Activated T-cell treated with anti-CD3 and anti-CD28 coated beads, Interleukin-2, amount 50 U/mL, for 1 hour (primary cell): ENCODE measurements at regions not wholly inside any gene's neighbourhood (a gene's known extent, or its start where the extent isn't known, plus 50 kb on each side); places are given as distances from the start of the nearest gene placed in this dataset.
A peak's percentile ranks its signal among the peaks of the same experiment; 100 is the strongest.

Source experiments
- DNase-seq: peaks from one replicate; pipeline ENCODE4 v3.0.0-alpha.2; 2020

DNA sequence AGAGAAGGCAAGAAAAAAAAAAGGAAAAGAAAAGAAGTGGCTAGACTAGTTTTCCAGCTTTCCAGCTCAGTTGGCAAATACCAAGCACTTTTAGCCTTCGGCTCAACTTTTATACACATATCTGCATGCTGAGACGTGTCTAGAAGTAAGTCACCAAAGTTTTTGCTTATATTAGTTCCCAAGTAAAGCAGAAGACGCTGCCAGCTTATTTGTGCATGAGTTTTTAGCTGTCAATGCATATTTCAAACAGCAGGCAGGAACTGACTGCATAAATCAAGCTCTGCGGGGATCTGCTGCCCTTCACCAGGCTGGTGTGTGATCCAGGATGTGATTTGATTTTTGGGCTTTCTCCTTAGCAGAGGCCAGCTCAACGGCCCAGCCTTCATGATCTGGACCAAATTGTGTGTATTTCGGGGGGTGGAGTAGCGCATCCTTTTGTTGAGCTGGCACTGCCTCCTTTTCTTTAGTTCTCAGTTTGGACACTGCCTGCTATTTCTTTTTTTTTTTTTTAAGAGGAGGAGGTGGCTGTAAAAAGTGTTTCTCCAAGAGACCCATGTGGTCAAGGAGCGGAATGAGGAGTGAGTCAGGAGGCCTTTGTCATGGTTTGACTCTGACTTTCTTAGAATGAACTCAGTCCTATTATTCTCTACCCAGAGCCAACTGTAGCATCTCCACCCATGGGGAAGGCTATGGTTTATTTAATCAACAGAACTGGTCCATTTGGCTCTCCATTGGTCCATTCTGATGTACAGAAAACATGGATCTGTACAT lies 162.6 kb upstream of the XYLT1 start:
- DNase-seq = no peak

GRCh38 chr16:17632667-17633066 lies 161.9 kb upstream of the XYLT1 start:
- no peak for DNase-seq

DNA sequence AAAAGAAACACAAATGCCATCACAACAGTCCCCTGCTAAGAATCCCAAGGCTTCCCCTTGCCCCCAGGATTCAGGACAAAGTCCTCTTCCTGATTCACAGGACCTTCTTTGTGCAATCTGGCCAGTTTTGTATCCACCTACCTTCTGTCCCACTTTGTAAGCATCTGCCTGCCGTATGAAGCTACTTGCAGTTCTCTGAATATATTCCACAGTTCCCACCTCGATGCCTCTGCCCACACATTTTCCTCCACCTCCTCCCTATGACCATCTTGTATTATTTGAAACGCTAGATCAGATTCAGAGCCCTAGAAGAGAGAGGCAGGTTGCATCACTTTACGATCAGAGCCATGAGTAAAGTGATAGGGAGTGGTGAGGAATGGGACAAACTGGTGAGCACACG lies 159.2 kb upstream of the XYLT1 start:
- no peak for DNase-seq

GRCh38 chr16:17628983-17629382 lies 158.2 kb upstream of the XYLT1 start:
- no peak for DNase-seq

GRCh38 chr16:17622366-17622765 lies 151.6 kb upstream of the XYLT1 start:
- no peak for DNase-seq

- no peak for DNase-seq
Measured at GRCh38 chr16:17619261-17619660, 148.5 kb upstream of the XYLT1 start.

- no peak for DNase-seq
Measured at GRCh38 chr16:17617021-17617552, 146.3 kb upstream of the XYLT1 start.

DNA sequence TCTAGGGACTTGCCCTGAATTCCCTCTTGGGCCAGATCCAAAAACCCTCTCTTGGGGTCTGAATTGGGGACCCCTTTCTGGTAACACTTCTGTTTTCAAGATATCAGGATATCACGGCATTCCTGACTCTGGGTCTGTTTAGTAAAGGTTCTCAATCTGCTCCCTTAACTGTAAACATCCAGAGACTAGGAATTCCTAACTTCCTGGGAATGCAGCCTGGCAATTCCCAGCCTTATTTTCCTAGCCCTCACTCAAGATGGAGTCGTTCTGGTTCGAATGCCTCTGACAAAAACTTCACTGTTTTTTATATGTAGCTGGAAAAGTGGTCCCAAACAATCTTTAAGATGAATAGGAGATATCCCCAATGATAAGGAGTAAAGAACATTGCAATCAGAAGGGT lies 141.6 kb upstream of the XYLT1 start:
- DNase-seq = no peak

DNA sequence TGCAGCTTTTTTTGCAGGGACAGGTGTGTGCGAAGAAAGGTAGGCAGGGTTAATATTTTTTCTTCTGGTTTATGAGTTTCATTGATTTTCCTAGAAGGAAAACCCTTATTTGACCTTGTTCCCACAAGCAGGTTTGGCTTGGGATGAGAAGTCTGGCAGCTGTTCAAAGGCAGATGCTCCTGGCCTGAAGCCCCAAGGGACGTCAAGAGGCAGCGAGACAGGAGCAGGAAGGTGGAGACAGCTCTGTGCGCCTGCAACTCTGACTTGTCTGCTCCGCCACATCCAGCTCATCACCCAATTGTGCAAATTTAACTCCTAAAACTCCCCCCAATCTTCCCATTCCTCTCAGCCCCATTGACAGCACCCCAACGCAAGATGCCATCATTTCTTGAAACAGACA lies 136.8 kb upstream of the XYLT1 start:
- DNase-seq = no peak

GRCh38 chr16:17607075-17607509 lies 136.3 kb upstream of the XYLT1 start:
- no peak for DNase-seq

GRCh38 chr16:17606460-17606859 lies 135.7 kb upstream of the XYLT1 start:
- DNase-seq = no peak

GRCh38 chr16:17605784-17606183 lies 135.0 kb upstream of the XYLT1 start:
- DNase-seq = no peak

DNA sequence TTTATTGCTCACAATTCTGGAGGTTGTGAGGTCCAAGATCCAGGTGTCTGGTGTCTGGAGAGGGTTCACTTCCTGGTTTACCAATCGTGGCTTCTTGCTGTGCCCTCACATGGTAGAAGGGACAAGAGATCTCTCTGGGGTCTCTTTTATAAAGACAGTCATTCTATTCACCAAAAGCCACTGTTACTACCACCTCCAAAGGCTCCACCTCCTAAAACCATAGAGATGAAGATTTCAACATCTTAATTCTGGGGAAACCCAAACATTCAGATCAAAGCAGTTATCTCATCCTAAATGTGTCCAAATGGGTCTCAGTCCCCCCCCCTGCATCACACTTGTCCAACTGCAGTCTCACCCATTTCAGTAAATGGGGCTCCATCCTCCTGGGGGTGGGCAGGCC lies 132.9 kb upstream of the XYLT1 start:
- no peak for DNase-seq

GRCh38 chr16:17602678-17603077 lies 131.9 kb upstream of the XYLT1 start:
- DNase-seq = no peak

- no peak for DNase-seq
Measured at GRCh38 chr16:17598968-17599367, 128.2 kb upstream of the XYLT1 start.

DNA sequence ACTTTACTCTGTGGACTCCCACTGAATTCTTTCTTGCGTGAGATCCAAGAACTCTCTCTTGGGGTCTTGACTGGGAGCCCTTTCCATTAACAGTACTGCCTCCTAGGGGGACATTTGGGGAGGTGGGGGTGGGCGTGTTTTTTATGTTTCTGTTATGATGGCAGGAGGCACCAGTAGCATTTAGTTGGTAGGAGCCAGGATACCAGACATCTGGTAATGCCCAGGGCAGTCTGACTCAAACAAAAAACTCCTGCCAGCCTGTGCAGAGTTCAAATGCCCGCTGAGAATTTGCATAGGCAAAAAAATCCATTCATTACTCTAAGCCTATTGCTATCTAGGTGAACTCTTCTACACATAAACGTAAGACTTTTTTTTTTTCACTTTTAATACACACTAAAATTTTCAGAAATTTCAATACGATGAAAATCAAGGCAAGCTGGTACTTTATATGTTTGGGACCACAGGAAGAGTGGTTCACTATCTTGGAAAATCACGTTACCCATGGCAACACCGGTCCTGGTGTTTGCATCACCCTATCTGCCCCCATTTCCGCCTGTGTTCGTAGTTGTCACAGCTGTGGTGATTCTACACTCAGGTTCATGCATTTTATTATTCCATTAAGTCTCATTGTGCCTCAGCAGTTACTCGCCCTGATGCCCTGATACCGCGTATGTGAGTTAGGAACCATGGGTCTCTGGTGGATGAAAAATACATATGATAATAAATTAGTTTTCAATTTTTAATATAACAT lies 121.1 kb upstream of the XYLT1 start:
- no peak for DNase-seq

DNA sequence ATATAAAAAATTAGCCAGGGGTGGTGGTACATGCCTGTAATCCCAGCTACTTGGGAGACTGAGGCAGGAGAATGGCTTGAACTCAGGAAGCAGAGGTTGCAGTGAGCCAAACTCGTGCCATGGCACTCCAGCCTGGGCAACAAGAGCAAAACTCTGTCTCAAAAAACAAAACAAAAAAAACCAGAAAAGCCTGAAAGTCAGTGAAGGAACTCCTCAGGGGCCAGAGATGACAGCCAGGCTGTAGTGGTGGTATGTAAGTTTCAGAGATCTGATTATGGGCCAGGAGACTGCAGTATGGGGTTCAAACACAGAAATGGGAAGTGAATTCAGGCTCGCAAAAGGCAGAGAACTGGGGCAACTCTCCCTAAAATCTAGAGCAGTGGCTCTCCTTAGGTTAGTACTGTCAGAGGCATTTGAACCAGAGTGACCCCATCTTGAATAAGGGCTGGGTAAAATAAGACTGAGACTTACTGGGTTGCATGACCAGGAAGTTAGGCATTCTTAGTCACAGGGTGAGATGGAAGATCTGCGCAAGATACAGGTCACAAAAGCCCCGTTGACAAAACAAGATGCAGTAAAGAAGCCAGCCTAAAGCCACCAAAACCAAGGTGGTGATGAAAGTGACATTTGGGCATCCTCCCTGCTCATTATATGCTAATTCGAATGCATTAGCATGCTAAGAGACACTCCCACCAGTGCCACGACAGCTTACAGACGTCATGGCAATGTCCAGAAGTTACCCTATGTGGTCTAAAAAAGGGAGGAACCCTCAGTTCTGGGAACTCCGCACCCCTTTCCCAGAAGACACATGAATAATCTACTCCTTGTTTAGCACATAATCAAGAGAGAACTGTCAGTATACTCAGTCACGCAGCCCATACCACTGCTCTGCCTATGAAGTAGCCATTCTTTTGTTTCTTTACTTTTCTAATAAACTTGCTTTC lies 120.2 kb upstream of the XYLT1 start:
- DNase-seq = peak; percentile 26

DNA sequence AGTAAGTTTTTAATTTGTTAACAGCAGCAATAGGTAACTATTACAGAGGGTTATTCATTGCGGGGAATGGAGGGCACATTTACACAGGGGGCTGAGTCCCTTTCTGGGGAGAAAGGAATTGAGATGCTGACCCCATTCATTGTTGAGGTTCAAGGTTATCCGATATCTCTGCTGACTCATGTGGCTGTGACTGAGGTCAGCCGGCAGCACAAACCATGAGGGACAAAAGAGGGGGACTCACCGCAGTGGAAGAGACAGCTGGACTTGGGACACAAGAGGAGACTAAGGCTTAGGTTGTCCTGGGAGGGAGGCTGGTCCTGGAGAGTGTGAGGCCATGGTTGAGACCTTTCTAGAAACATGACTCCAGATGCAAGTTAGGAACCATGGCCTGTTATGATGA lies 119.1 kb upstream of the XYLT1 start:
- no peak for DNase-seq

GRCh38 chr16:17585449-17586074 lies 114.8 kb upstream of the XYLT1 start:
- no peak for DNase-seq

- DNase-seq = peak; percentile 38
Measured at GRCh38 chr16:17578981-17579874, 108.5 kb upstream of the XYLT1 start.

DNA sequence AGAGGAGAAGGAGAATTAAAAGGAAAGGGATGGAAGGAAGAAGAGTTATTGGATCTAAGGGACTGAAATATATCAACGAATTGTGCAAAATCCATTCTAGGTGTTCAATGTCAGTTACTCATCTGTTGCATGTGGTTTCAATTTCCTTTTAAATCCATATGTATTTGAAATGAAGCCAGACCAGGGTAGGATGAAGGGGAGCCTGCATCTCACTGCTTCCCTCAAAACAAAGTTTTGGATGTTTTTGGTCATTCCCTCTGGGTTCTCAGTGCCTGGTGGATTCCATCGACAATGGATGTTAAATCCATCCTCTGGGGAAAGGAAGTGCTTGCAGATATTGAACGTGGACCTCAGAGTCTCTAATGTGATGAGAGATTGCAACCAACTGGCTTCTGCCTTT lies 103.5 kb upstream of the XYLT1 start:
- DNase-seq = no peak

DNA sequence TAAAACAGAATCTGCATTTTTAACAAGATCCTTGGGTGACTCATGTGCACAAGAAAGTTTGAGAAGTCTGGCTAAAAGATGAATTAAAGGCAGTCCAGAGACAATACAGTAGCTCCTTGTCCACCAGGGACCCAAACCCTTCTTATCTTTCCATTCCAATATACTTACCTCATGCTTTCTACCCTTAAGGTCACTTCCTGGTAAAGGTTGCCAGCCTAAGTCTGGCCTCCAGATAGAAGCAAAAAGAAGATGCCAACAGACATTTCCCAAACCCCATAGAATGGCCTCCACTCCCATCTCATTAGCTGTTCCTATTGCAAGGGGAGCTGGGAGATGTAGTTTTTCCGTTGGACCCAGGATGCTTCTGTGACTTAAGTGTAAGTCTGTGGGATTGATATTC lies 101.4 kb upstream of the XYLT1 start:
- DNase-seq = no peak
